ENCODE measurements at regions not wholly inside any gene's neighbourhood (a gene's known extent, or its start where the extent isn't known, plus 50 kb on each side); places are given as distances from the start of the nearest gene placed in this dataset.

- no peaks in the 10 kb centered on the region for H3K9me3 Mint-ChIP-seq
- no peak overlapping the region for H2AFZ ChIP-seq
- H3K9me2 ChIP-seq (ENCODE audit: insufficient read depth), result no peaks in the 10 kb centered on the region
- H3K36me3 ChIP-seq (ENCODE audit: insufficient read depth), result no peaks in the 10 kb centered on the region
- H3K4me2 ChIP-seq, result no peak overlapping the region
- ATAC-seq, result no peak
- no peaks in the 10 kb centered on the region for H3K27me3 ChIP-seq (ENCODE audit: insufficient read depth)
- no peaks in the 10 kb centered on the region for H4K20me1 ChIP-seq (replicated peaks; ENCODE audit: insufficient read depth)
- no peaks in the 10 kb centered on the region for H3K4me1 ChIP-seq (ENCODE audit: insufficient read depth)
- no peak overlapping the region for H3K27ac ChIP-seq (ENCODE audit: low read depth)
- no peak overlapping the region for H3K4me3 ChIP-seq
- no peaks in the 10 kb centered on the region for H3K27me3 Mint-ChIP-seq (ENCODE audit: insufficient read depth, low read depth, poor library complexity)
- H3F3A ChIP-seq (replicated peaks; ENCODE audit: low read depth), result no peaks in the 10 kb centered on the region
- H3K79me2 ChIP-seq (replicated peaks; ENCODE audit: insufficient read depth), result no peaks in the 10 kb centered on the region
- H3K4me3 Mint-ChIP-seq, result no peak overlapping the region
- TF ChIP-seq CTCF (conservative IDR thresholded peaks at IDR 0.05; ENCODE audit: low read depth in 2 of 2) (no peak), NANOG (IDR thresholded peaks at IDR 0.05; ENCODE audit: borderline replicate concordance) (no peak), POLR2AphosphoS5 (IDR thresholded peaks at IDR 0.05; ENCODE audit: low read depth) (no peak), STAT1 (IDR thresholded peaks at IDR 0.05; ENCODE audit: unreplicated experiment) (no peak), ZNF114 (CRISPR knock-in tag; IDR thresholded peaks at IDR 0.05) (no peak), REST (IDR thresholded peaks at IDR 0.05; ENCODE audit: unreplicated experiment) (no peak), JUNB (IDR thresholded peaks at IDR 0.05; ENCODE audit: unreplicated experiment) (no peak), ETS1 (IDR thresholded peaks at IDR 0.05) (no peak), EZH2 (IDR thresholded peaks at IDR 0.05; ENCODE audit: low read depth, unreplicated experiment) (no peak), CREB1 (CRISPR knock-in tag; IDR thresholded peaks at IDR 0.05; ENCODE audit: low read depth) (no peak), ZNF331 (CRISPR knock-in tag; IDR thresholded peaks at IDR 0.05; ENCODE audit: low read depth) (no peak), ZNF462 (CRISPR knock-in tag; IDR thresholded peaks at IDR 0.05) (no peak), EZH2phosphoT487 (IDR thresholded peaks at IDR 0.05; ENCODE audit: unreplicated experiment) (no peak)
- H3K36me3 Mint-ChIP-seq (ENCODE audit: low read depth), result no peaks in the 10 kb centered on the region
- H3K4me1 Mint-ChIP-seq, result no peaks in the 10 kb centered on the region
- DNase-seq (ENCODE audit: low spot score), result no peak
- no peak overlapping the region for H3K27ac Mint-ChIP-seq
Observed at GRCh38 chr14:30225176-30225575, 297.5 kb upstream of the PRKD1 start.

Data from GM23338 (cell line).